ENCODE measurements at regions not wholly inside any gene's neighbourhood (a gene's known extent, or its start where the extent isn't known, plus 50 kb on each side); places are given as distances from the start of the nearest gene placed in this dataset.

- TF ChIP-seq CTCF (IDR thresholded peaks at IDR 0.05; ENCODE audit: insufficient read depth, low read depth, low read length) (no peak), EZH2 (IDR thresholded peaks at IDR 0.05; ENCODE audit: insufficient read depth, low read length) (no peak)
Measured at GRCh38 chr1:96361961-96362360, 359.6 kb upstream of the PTBP2 start.

Measured in astrocyte (in vitro differentiated cells and primary cell).